ES-I3 (cell line): ENCODE measurements at regions not wholly inside any gene's neighbourhood (a gene's known extent, or its start where the extent isn't known, plus 50 kb on each side); places are given as distances from the start of the nearest gene placed in this dataset.

ENCODE experiments used
- H3K36me3 ChIP-seq: 2 replicates; pipeline ENCODE4 v1.6.1; 2013; ENCODE audit warnings: mild to moderate bottlenecking, low read length, control low read depth, moderate library complexity; ENCODE audit not compliant: insufficient read depth
- H3K4me1 ChIP-seq: 2 replicates; pipeline ENCODE4 v1.6.1; 2013; ENCODE audit warnings: mild to moderate bottlenecking, control low read depth, low read length; ENCODE audit not compliant: insufficient read depth
- H3K9ac ChIP-seq: 2 replicates; pipeline ENCODE4 v1.6.1; 2013; ENCODE audit warnings: low read depth, mild to moderate bottlenecking, low read length, moderate library complexity
- H3K9me3 ChIP-seq: 2 replicates; pipeline ENCODE4 v1.6.1; 2013; ENCODE audit warnings: mild to moderate bottlenecking, low read length, moderate library complexity; ENCODE audit not compliant: control insufficient read depth, insufficient read depth

GRCh38 chr11:103530257-103530656 is 421.0 kb downstream of the DYNC2H1 start:
- Histone ChIP-seq H3K36me3 (no peaks in the 10 kb centered on the region), H3K9ac (no peak overlapping the region), H3K4me1 (peaks cover 4% of the 10 kb centered on the region; the same call in 1 of the 2 replicates), H3K9me3 (no peaks in the 10 kb centered on the region)

GRCh38 chr11:103532133-103532788 is 423.0 kb downstream of the DYNC2H1 start:
- H3K4me1 ChIP-seq: peaks cover 10% of the 10 kb centered on the region; the same call in 1 of the 2 replicates
- H3K36me3 ChIP-seq: no peaks in the 10 kb centered on the region
- no peak overlapping the region for H3K9ac ChIP-seq
- no peaks in the 10 kb centered on the region for H3K9me3 ChIP-seq

GRCh38 chr11:103534191-103534590 is 425.0 kb downstream of the DYNC2H1 start:
- Histone ChIP-seq H3K36me3 (no peaks in the 10 kb centered on the region), H3K9ac (no peak overlapping the region), H3K9me3 (no peaks in the 10 kb centered on the region), H3K4me1 (peaks cover 7% of the 10 kb centered on the region; the same call in 1 of the 2 replicates)

GRCh38 chr11:103534959-103535358 is 425.7 kb downstream of the DYNC2H1 start:
- Histone ChIP-seq H3K36me3 (no peaks in the 10 kb centered on the region), H3K9ac (no peak overlapping the region)

GRCh38 chr11:103536335-103536722 is 427.1 kb downstream of the DYNC2H1 start:
- H3K4me1 ChIP-seq: peaks cover 7% of the 10 kb centered on the region; the same call in 1 of the 2 replicates
- no peaks in the 10 kb centered on the region for H3K36me3 ChIP-seq
- H3K9me3 ChIP-seq: peaks cover 2% of the 10 kb centered on the region; the same call in 1 of the 2 replicates
- H3K9ac ChIP-seq: no peak overlapping the region

More at GRCh38 chr11:103534959-103535358, 425.7 kb downstream of the DYNC2H1 start:
- Histone ChIP-seq H3K4me1 (peaks cover 7% of the 10 kb centered on the region; the same call in 1 of the 2 replicates), H3K9me3 (no peaks in the 10 kb centered on the region)

GRCh38 chr11:103537904-103538502 is 428.8 kb downstream of the DYNC2H1 start:
- H3K9me3 ChIP-seq: peaks cover 5% of the 10 kb centered on the region; the same call in 1 of the 2 replicates
- no peak overlapping the region for H3K9ac ChIP-seq
- H3K4me1 ChIP-seq: peaks cover 7% of the 10 kb centered on the region; the same call in 1 of the 2 replicates
- no peaks in the 10 kb centered on the region for H3K36me3 ChIP-seq

GRCh38 chr11:103539166-103539565 is 429.9 kb downstream of the DYNC2H1 start:
- Histone ChIP-seq H3K9me3 (peaks cover 5% of the 10 kb centered on the region; the same call in 1 of the 2 replicates), H3K9ac (no peak overlapping the region), H3K4me1 (peaks cover 7% of the 10 kb centered on the region; the same call in 1 of the 2 replicates), H3K36me3 (no peaks in the 10 kb centered on the region)

GRCh38 chr11:103541186-103541795 is 432.1 kb downstream of the DYNC2H1 start:
- H3K4me1 ChIP-seq: peaks cover 7% of the 10 kb centered on the region; the same call in 1 of the 2 replicates
- H3K36me3 ChIP-seq: no peaks in the 10 kb centered on the region
- no peak overlapping the region for H3K9ac ChIP-seq
- H3K9me3 ChIP-seq: peaks cover 5% of the 10 kb centered on the region; the same call in 1 of the 2 replicates

GRCh38 chr11:103542851-103543250 is 433.6 kb downstream of the DYNC2H1 start:
- Histone ChIP-seq H3K9me3 (peaks cover 5% of the 10 kb centered on the region; the same call in 1 of the 2 replicates), H3K9ac (no peak overlapping the region), H3K4me1 (no peaks in the 10 kb centered on the region), H3K36me3 (no peaks in the 10 kb centered on the region)

GRCh38 chr11:103543456-103543855 is 434.2 kb downstream of the DYNC2H1 start:
- no peak overlapping the region for H3K9ac ChIP-seq
- H3K9me3 ChIP-seq: peaks cover 5% of the 10 kb centered on the region; the same call in 1 of the 2 replicates
- H3K4me1 ChIP-seq: no peaks in the 10 kb centered on the region
- H3K36me3 ChIP-seq: no peaks in the 10 kb centered on the region

- Histone ChIP-seq H3K9ac (no peak overlapping the region), H3K9me3 (peaks cover 5% of the 10 kb centered on the region; the same call in 1 of the 2 replicates), H3K4me1 (no peaks in the 10 kb centered on the region), H3K36me3 (no peaks in the 10 kb centered on the region)
These were observed 435.6 kb downstream of the DYNC2H1 start for GRCh38 chr11:103544874-103545273.

GRCh38 chr11:103545551-103545950 is 436.3 kb downstream of the DYNC2H1 start:
- H3K9ac ChIP-seq: no peak overlapping the region
- H3K9me3 ChIP-seq: peaks cover 5% of the 10 kb centered on the region; the same call in 1 of the 2 replicates
- no peaks in the 10 kb centered on the region for H3K4me1 ChIP-seq
- no peaks in the 10 kb centered on the region for H3K36me3 ChIP-seq

GRCh38 chr11:103546236-103546635 is 437.0 kb downstream of the DYNC2H1 start:
- H3K4me1 ChIP-seq: no peaks in the 10 kb centered on the region
- peaks cover 4% of the 10 kb centered on the region; the same call in 1 of the 2 replicates for H3K9me3 ChIP-seq
- H3K36me3 ChIP-seq: no peaks in the 10 kb centered on the region
- H3K9ac ChIP-seq: no peak overlapping the region

GRCh38 chr11:103547024-103547423 is 437.8 kb downstream of the DYNC2H1 start:
- Histone ChIP-seq H3K9ac (no peak overlapping the region), H3K4me1 (no peaks in the 10 kb centered on the region), H3K36me3 (no peaks in the 10 kb centered on the region), H3K9me3 (no peaks in the 10 kb centered on the region)
